NCI-H2029 treated with DMSO at 0.1 percent for 48 hours (cell line): ENCODE measurements at regions not wholly inside any gene's neighbourhood (a gene's known extent, or its start where the extent isn't known, plus 50 kb on each side); places are given as distances from the start of the nearest gene placed in this dataset.
"Not testable (repeated sequence)": the region's sequence is repeated elsewhere in the genome, so short reads cannot be mapped to it uniquely, and the experiment has no call there.

Experiments
- DNase-seq: peaks from one replicate; lab custom pipeline; 2025; lab: John Stamatoyannopoulos, UW

GRCh38 chr1:5638582-5638981 lies 353.6 kb downstream of the NPHP4 start:
- DNase-seq: no peak

- DNase-seq: no peak
Observed at GRCh38 chr1:5637171-5637570, 355.1 kb downstream of the NPHP4 start.

GRCh38 chr1:5634893-5635292 lies 357.3 kb downstream of the NPHP4 start:
- no peak for DNase-seq

- DNase-seq: no peak
Observed at GRCh38 chr1:5632814-5633213, 359.4 kb downstream of the NPHP4 start.

GRCh38 chr1:5632224-5632623 lies 360.0 kb downstream of the NPHP4 start:
- no peak for DNase-seq

- DNase-seq: no peak
Observed at GRCh38 chr1:5628416-5628815, 363.8 kb downstream of the NPHP4 start.

GRCh38 chr1:5623399-5623798 lies 368.8 kb downstream of the NPHP4 start:
- DNase-seq: no peak

- no peak for DNase-seq
Observed at GRCh38 chr1:5622412-5622811, 369.8 kb downstream of the NPHP4 start.

GRCh38 chr1:5621692-5622091 lies 370.5 kb downstream of the NPHP4 start:
- DNase-seq: no peak

- peak; percentile 39 for DNase-seq
Observed at GRCh38 chr1:5620997-5621396, 371.2 kb downstream of the NPHP4 start.

GRCh38 chr1:5620418-5620817 lies 371.8 kb downstream of the NPHP4 start:
- no peak for DNase-seq

- DNase-seq: no peak
Observed at GRCh38 chr1:5619469-5619868, 372.8 kb downstream of the NPHP4 start.

GRCh38 chr1:5617546-5617945 lies 374.7 kb downstream of the NPHP4 start:
- DNase-seq: no peak

GRCh38 chr1:5617179-5617520 lies 375.1 kb downstream of the NPHP4 start:
- no peak for DNase-seq

- DNase-seq: no peak
Observed at GRCh38 chr1:5616366-5617178, 375.7 kb downstream of the NPHP4 start.

- no peak for DNase-seq
Observed at GRCh38 chr1:5615076-5615475, 377.1 kb downstream of the NPHP4 start.

GRCh38 chr1:5613900-5614299 lies 378.3 kb downstream of the NPHP4 start:
- no peak for DNase-seq

GRCh38 chr1:5611851-5612250 lies 380.4 kb downstream of the NPHP4 start:
- no peak for DNase-seq

- DNase-seq: no peak
Observed at GRCh38 chr1:5611431-5611830, 380.8 kb downstream of the NPHP4 start.

GRCh38 chr1:5610432-5610831 lies 381.8 kb downstream of the NPHP4 start:
- DNase-seq: no peak

- no peak for DNase-seq
Observed at GRCh38 chr1:5603353-5604104, 388.7 kb downstream of the NPHP4 start.

- DNase-seq: not testable (repeated sequence)
Observed at GRCh38 chr1:5602718-5603117, 389.5 kb downstream of the NPHP4 start.

- no peak for DNase-seq
Observed at GRCh38 chr1:5601516-5601915, 390.7 kb downstream of the NPHP4 start.

GRCh38 chr1:5599541-5599940 lies 392.7 kb downstream of the NPHP4 start:
- DNase-seq: no peak
